ENCODE measurements at regions not wholly inside any gene's neighbourhood (a gene's known extent, or its start where the extent isn't known, plus 50 kb on each side); places are given as distances from the start of the nearest gene placed in this dataset.

DNA sequence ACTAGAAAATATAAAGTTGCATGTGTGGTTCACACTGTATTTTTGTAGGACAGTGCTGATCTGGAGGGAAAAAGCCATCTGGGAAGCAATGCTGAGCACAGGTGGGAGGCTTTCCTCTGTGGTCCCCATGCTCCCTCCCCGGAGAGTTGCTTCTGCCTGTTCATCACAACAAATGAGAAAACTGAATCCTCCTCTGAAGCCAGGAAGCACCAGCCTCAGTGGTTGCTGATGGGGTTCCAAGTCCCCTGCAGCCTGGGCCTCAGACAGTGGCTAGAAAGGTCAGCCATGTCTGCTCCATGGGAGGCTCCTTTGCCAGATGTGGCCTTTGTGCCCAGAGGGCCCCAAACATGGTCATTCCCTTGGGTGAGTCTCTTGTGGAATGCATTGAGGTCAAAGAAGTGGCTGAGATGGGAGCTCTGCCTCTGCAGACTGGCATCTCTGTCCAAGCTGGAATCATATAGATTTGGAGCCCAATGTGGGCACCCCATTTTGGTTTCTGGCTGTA, 77.6 kb downstream of the C5orf15 start:
- TF ChIP-seq, protein P1, sequence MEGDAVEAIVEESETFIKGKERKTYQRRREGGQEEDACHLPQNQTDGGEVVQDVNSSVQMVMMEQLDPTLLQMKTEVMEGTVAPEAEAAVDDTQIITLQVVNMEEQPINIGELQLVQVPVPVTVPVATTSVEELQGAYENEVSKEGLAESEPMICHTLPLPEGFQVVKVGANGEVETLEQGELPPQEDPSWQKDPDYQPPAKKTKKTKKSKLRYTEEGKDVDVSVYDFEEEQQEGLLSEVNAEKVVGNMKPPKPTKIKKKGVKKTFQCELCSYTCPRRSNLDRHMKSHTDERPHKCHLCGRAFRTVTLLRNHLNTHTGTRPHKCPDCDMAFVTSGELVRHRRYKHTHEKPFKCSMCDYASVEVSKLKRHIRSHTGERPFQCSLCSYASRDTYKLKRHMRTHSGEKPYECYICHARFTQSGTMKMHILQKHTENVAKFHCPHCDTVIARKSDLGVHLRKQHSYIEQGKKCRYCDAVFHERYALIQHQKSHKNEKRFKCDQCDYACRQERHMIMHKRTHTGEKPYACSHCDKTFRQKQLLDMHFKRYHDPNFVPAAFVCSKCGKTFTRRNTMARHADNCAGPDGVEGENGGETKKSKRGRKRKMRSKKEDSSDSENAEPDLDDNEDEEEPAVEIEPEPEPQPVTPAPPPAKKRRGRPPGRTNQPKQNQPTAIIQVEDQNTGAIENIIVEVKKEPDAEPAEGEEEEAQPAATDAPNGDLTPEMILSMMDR (IDR thresholded peaks at IDR 0.05), result no peak
- TF ChIP-seq POLR2AphosphoS5 (IDR thresholded peaks at IDR 0.05), result no peak
